H1 (cell line): ENCODE measurements at regions not wholly inside any gene's neighbourhood (a gene's known extent, or its start where the extent isn't known, plus 50 kb on each side); places are given as distances from the start of the nearest gene placed in this dataset.

Source experiments
- CTCF ChIA-PET: fragments of 300-600 bp; sonication (Branson Sonifier 250); formaldehyde crosslinking; loops from one replicate; lab custom pipeline; 2021; ENCODE audit not compliant: partially characterized antibody; lab: Charles Lee
- POLR2A ChIA-PET: fragments of 300-600 bp; sonication (Branson Sonifier 250); formaldehyde crosslinking; loops from one replicate; lab custom pipeline; 2021; ENCODE audit warnings: inconsistent platforms; ENCODE audit not compliant: partially characterized antibody; lab: Charles Lee
- DNase-seq, 2 experiments: peaks; one replicate each; pipeline versions ENCODE4 v3.0.0 to v3.0.0-alpha.2; 2010 to 2022; ENCODE audit warnings: low spot score in 2 of 2, low read depth in 1 of 2, mixed read lengths in 1 of 2
- FAIRE-seq: peaks from 2 replicates; lab custom pipeline; 2011; peaks lifted over from hg19 to GRCh38; lab: Jason Lieb, UNC
- H2AFZ ChIP-seq: 2 replicates; pipeline ENCODE4 v1.8.1; 2012; ENCODE audit warnings: low read length, inconsistent platforms
- H2AK5ac ChIP-seq: 2 replicates; pipeline ENCODE4 v1.6.1; 2013; ENCODE audit warnings: low read depth, low read length
- H2BK120ac ChIP-seq: replicated peaks from 2 replicates; pipeline ENCODE3; 2013; ENCODE audit warnings: low read depth, low read length, inconsistent platforms
- H2BK12ac ChIP-seq: 2 replicates; pipeline ENCODE4 v1.6.1; 2013; ENCODE audit warnings: low read depth, low read length
- H2BK15ac ChIP-seq: 2 replicates; pipeline ENCODE4 v1.6.1; 2013; ENCODE audit warnings: low read length
- H2BK20ac ChIP-seq: 2 replicates; pipeline ENCODE4 v1.6.1; 2013; ENCODE audit warnings: low read length
- H2BK5ac ChIP-seq: 2 replicates; pipeline ENCODE4 v1.6.1; 2013; ENCODE audit warnings: low read depth, low read length
- H3K14ac ChIP-seq: 2 replicates; pipeline ENCODE4 v1.6.1; 2013; ENCODE audit warnings: inconsistent platforms; ENCODE audit not compliant: insufficient read length
- H3K18ac ChIP-seq: 2 replicates; pipeline ENCODE4 v1.6.1; 2013; ENCODE audit warnings: low read length; ENCODE audit errors: extremely low read depth
- H3K23ac ChIP-seq: 2 replicates; pipeline ENCODE4 v1.6.1; 2013; ENCODE audit warnings: inconsistent platforms; ENCODE audit not compliant: insufficient read length
- H3K23me2 ChIP-seq: 2 replicates; pipeline ENCODE4 v1.6.1; 2013; ENCODE audit warnings: low read depth, low read length
- H3K27ac ChIP-seq: 2 replicates; pipeline ENCODE4 v1.6.1; 2011; ENCODE audit warnings: low read depth, low read length, inconsistent platforms
- H3K27me3 ChIP-seq, 4 experiments: replicated peaks in 1 of 4; 1 replicate in 1 of 4; 2 replicates in 3 of 4; pipeline versions ENCODE4 v1.6.1 to v1.8.1; 2011 to 2013; ENCODE audit warnings: low read length in 3 of 4, mild to moderate bottlenecking in 3 of 4, inconsistent platforms in 2 of 4, mixed read lengths in 2 of 4, moderate library complexity in 1 of 4; ENCODE audit not compliant: control insufficient read depth in 3 of 4, insufficient read depth in 3 of 4; ENCODE audit errors: extremely low read depth in 1 of 4
- H3K36me3 ChIP-seq, 4 experiments: 2 replicates each; pipeline versions ENCODE4 v1.6.1 to v1.8.1; 2011 to 2013; ENCODE audit warnings: mild to moderate bottlenecking in 4 of 4, low read length in 3 of 4, moderate library complexity in 2 of 4, control low read depth in 1 of 4, inconsistent platforms in 1 of 4; ENCODE audit not compliant: insufficient read depth in 4 of 4, control insufficient read depth in 2 of 4
- H3K4ac ChIP-seq: replicated peaks from 2 replicates; pipeline ENCODE3; 2013; ENCODE audit warnings: low read length, low read depth, mixed read lengths, inconsistent platforms; ENCODE audit not compliant: insufficient read length
- H3K4me1 ChIP-seq, 4 experiments: replicated peaks in 1 of 4; 1 replicate in 1 of 4; 2 replicates in 3 of 4; pipeline versions ENCODE4 v1.6.1 to v1.8.1; 2011 to 2013; ENCODE audit warnings: low read length in 3 of 4, inconsistent platforms in 2 of 4, mixed read lengths in 1 of 4; ENCODE audit not compliant: insufficient read depth in 4 of 4, control insufficient read depth in 3 of 4
- H3K4me2 ChIP-seq, 2 experiments: 2 replicates each; pipeline versions ENCODE4 v1.6.1 to v1.8.1; 2011 to 2013; ENCODE audit warnings: low read depth in 2 of 2, low read length in 2 of 2, control low read depth in 1 of 2, inconsistent platforms in 1 of 2, mild to moderate bottlenecking in 1 of 2; ENCODE audit not compliant: insufficient read depth in 1 of 2
- H3K4me3 ChIP-seq, 4 experiments: fragments of 200-600, 300-600 bp in 1 of 4; sonication (generic), shearing (Covaris generic), sonication (Bioruptor Twin) in 1 of 4; 2 replicates each; pipeline versions ENCODE4 v1.5.1 to v1.8.1; 2011 to 2016; ENCODE audit warnings: low read length in 4 of 4, low read depth in 3 of 4, control low read depth in 2 of 4, inconsistent platforms in 2 of 4, mild to moderate bottlenecking in 2 of 4, mixed read lengths in 1 of 4, moderate library complexity in 1 of 4; ENCODE audit not compliant: insufficient read depth in 2 of 4; ENCODE audit errors: extremely low read depth in 1 of 4
- H3K56ac ChIP-seq: replicated peaks from 2 replicates; pipeline ENCODE3; 2013; ENCODE audit warnings: low read depth, mild to moderate bottlenecking, mixed read lengths, low read length, inconsistent platforms; ENCODE audit not compliant: insufficient read length
- H3K79me1 ChIP-seq: 2 replicates; pipeline ENCODE4 v1.6.1; 2013; ENCODE audit warnings: low read depth, low read length, control low read depth
- H3K79me2 ChIP-seq, 2 experiments: 2 replicates each; pipeline versions ENCODE4 v1.6.1 to v1.8.1; 2012 to 2013; ENCODE audit warnings: low read length in 2 of 2, mild to moderate bottlenecking in 2 of 2, inconsistent platforms in 1 of 2; ENCODE audit not compliant: insufficient read depth in 2 of 2, control insufficient read depth in 1 of 2
- H3K9ac ChIP-seq, 4 experiments: replicated peaks in 1 of 4; 1 replicate in 1 of 4; 2 replicates in 3 of 4; pipeline versions ENCODE4 v1.6.1 to v1.8.1; 2011 to 2013; ENCODE audit warnings: low read depth in 3 of 4, low read length in 3 of 4, control low read depth in 2 of 4, mild to moderate bottlenecking in 2 of 4, moderate library complexity in 2 of 4, inconsistent platforms in 1 of 4; ENCODE audit errors: extremely low read depth in 1 of 4
- H3K9me3 ChIP-seq, 2 experiments: 2 replicates each; pipeline versions ENCODE4 v1.6.1 to v1.8.1; 2012 to 2013; ENCODE audit warnings: mild to moderate bottlenecking in 2 of 2, moderate library complexity in 2 of 2, control low read depth in 1 of 2, inconsistent platforms in 1 of 2, low read depth in 1 of 2, low read length in 1 of 2, mixed read lengths in 1 of 2; ENCODE audit not compliant: insufficient read depth in 2 of 2
- H4K20me1 ChIP-seq, 2 experiments: replicated peaks in 1 of 2; 2 replicates each; pipeline versions ENCODE3 to v1.8.1; 2011 to 2013; ENCODE audit warnings: inconsistent platforms in 2 of 2, low read length in 2 of 2, mild to moderate bottlenecking in 1 of 2; ENCODE audit not compliant: insufficient read depth in 2 of 2, control insufficient read depth in 1 of 2
- H4K5ac ChIP-seq: 2 replicates; pipeline ENCODE4 v1.6.1; 2013; ENCODE audit warnings: low read length, low read depth, mixed read lengths, inconsistent platforms; ENCODE audit not compliant: insufficient read length
- H4K8ac ChIP-seq: 2 replicates; pipeline ENCODE4 v1.8.0; 2013; ENCODE audit warnings: mild to moderate bottlenecking, moderate library complexity, low read length, inconsistent platforms; ENCODE audit not compliant: insufficient read depth; ENCODE audit errors: extremely low read depth
- H4K91ac ChIP-seq: replicated peaks from 2 replicates; pipeline ENCODE3; 2013; ENCODE audit warnings: low read length, mixed read lengths, inconsistent platforms; ENCODE audit not compliant: insufficient read length
- ASH2L ChIP-seq: fragments of 200-600, 300-600 bp; sonication (generic); IDR thresholded peaks from one replicate; pipeline ENCODE4 v1.7.1; 2017; ENCODE audit warnings: low read length
- CBX8 ChIP-seq: fragments of 300-800, 300-1000 bp; sonication (generic); IDR thresholded peaks from 2 replicates; pipeline ENCODE4 v1.7.1; 2016; ENCODE audit warnings: low read depth, low read length, borderline replicate concordance
- CHD2 ChIP-seq: IDR thresholded peaks from 2 replicates; pipeline ENCODE4 v1.6.1; 2012; ENCODE audit warnings: low read length, improper control_type of control experiment
- EP300 ChIP-seq, 2 experiments: IDR thresholded peaks; 1 replicate in 1 of 2; 2 replicates in 1 of 2; pipeline ENCODE4 v1.6.1; 2011 to 2012; ENCODE audit warnings: low read depth in 2 of 2, low read length in 2 of 2, mild to moderate bottlenecking in 2 of 2, borderline replicate concordance in 1 of 2, inconsistent platforms in 1 of 2, moderate library complexity in 1 of 2
- GABPA ChIP-seq: IDR thresholded peaks from 2 replicates; pipeline ENCODE4 v1.6.1; 2011; ENCODE audit warnings: mild to moderate bottlenecking, low read length, moderate library complexity, borderline replicate concordance; ENCODE audit not compliant: insufficient read depth
- HDAC6 ChIP-seq: IDR thresholded peaks from one replicate; pipeline ENCODE4 v1.7.1; 2012; ENCODE audit warnings: low read depth, mild to moderate bottlenecking, inconsistent platforms, low read length, moderate library complexity
- JUN ChIP-seq: IDR thresholded peaks from 2 replicates; pipeline ENCODE4 v1.6.1; 2011; ENCODE audit warnings: low read depth, mild to moderate bottlenecking, improper control_type of control experiment, low read length
- JUND ChIP-seq: IDR thresholded peaks from 2 replicates; pipeline ENCODE4 v1.6.1; 2011; ENCODE audit warnings: mild to moderate bottlenecking, improper control_type of control experiment, low read length
- KDM1A ChIP-seq: fragments of 200-600, 300-600 bp; sonication (generic); IDR thresholded peaks from 2 replicates; pipeline ENCODE4 v1.7.1; 2016; ENCODE audit warnings: mild to moderate bottlenecking, low read length, borderline replicate concordance
- RFX5 ChIP-seq: IDR thresholded peaks from 2 replicates; pipeline ENCODE4 v1.6.1; 2011; ENCODE audit warnings: low read depth, low read length, improper control_type of control experiment, borderline replicate concordance
- RNF2 ChIP-seq: fragments of 200-900, 300-1000 bp; sonication (generic); IDR thresholded peaks from 2 replicates; pipeline ENCODE4 v1.7.1; 2016; ENCODE audit warnings: borderline replicate concordance, low read depth, mild to moderate bottlenecking, antibody characterized with exemption, low read length; ENCODE audit not compliant: poor library complexity, severe bottlenecking; ENCODE audit errors: missing control alignments
- SIRT6 ChIP-seq: IDR thresholded peaks from one replicate; pipeline ENCODE4 v1.7.1; 2012; ENCODE audit warnings: low read length, inconsistent platforms
- SIX5 ChIP-seq: IDR thresholded peaks from 2 replicates; pipeline ENCODE4 v1.6.1; 2011; ENCODE audit warnings: mild to moderate bottlenecking, low read depth, low read length
- SUZ12 ChIP-seq: fragments of 200-600 bp; sonication (generic); IDR thresholded peaks from 2 replicates; pipeline ENCODE4 v1.6.1; 2012; ENCODE audit warnings: mild to moderate bottlenecking, inconsistent platforms, low read length, moderate library complexity, mixed read lengths
- TAF7 ChIP-seq: optimal IDR thresholded peaks from 2 replicates; pipeline ENCODE3; 2011; ENCODE audit warnings: low read depth, mild to moderate bottlenecking, inconsistent platforms, low read length, moderate library complexity, borderline replicate concordance
- whole genome bisulfite sequencing, 2 experiments: shearing (Covaris generic) in 1 of 2; methylation state at CpG; one replicate each; pipeline versions ENCODE4 v1.1.6 to v1.1.7; 2013 to 2015; ENCODE audit warnings: low lambda C conversion rate in 2 of 2, mixed read lengths in 2 of 2, inconsistent platforms in 1 of 2, low coverage in 1 of 2, missing lambda C conversion rate in 1 of 2; ENCODE audit not compliant: insufficient replicate concordance in 2 of 2, insufficient coverage in 1 of 2, insufficient read length in 1 of 2; ENCODE audit errors: extremely low coverage in 1 of 2, missing lambda C conversion rate in 1 of 2; 5-methylcytosine and 5-hydroxymethylcytosine counted together

GRCh38 chr9:115888131-115888530 is 265.5 kb upstream of the PAPPA start:
- DNase-seq (no peak), FAIRE-seq (no peak)
- H3K56ac ChIP-seq = no peak overlapping the region
- H4K8ac ChIP-seq = no peak overlapping the region
- no peak overlapping the region for H2BK120ac ChIP-seq
- no peak overlapping the region for H3K14ac ChIP-seq
- H2BK12ac ChIP-seq = no peak overlapping the region
- no peak overlapping the region for H3K23ac ChIP-seq
- no peak overlapping the region for H3K4me2 ChIP-seq
- peak overlapping the region; percentile 8; the same call in 1 of the 2 replicates for H2AFZ ChIP-seq
- H2BK20ac ChIP-seq = no peak overlapping the region
- no peak overlapping the region for H3K18ac ChIP-seq
- H3K27me3 ChIP-seq = no peaks in the 10 kb centered on the region
- H3K9ac ChIP-seq = no peak overlapping the region
- H2BK15ac ChIP-seq = no peak overlapping the region
- ChIA-PET POLR2A (no interaction called here), CTCF (interaction anchor here (0.6 to 3.1 kb wide), 3 partner anchors 110 to 260 kb away, joined by 3 to 11 read pairs (median 4); no protein-coding TSS in a partner anchor)
- H4K20me1 ChIP-seq = no peaks in the 10 kb centered on the region
- H3K9me3 ChIP-seq = no peaks in the 10 kb centered on the region
- H3K79me2 ChIP-seq = no peaks in the 10 kb centered on the region
- no peaks in the 10 kb centered on the region for H3K4me1 ChIP-seq
- H3K4me3 ChIP-seq = no peak overlapping the region
- no peak overlapping the region for H4K91ac ChIP-seq
- no peak overlapping the region for H2AK5ac ChIP-seq
- H2BK5ac ChIP-seq = no peak overlapping the region
- H3K79me1 ChIP-seq = no peaks in the 10 kb centered on the region
- H3K23me2 ChIP-seq = no peaks in the 10 kb centered on the region
- no peak overlapping the region for H3K4ac ChIP-seq
- H3K27ac ChIP-seq = no peak overlapping the region
- no peak overlapping the region for H4K5ac ChIP-seq
- WGBS, 2 experiments = 79% methylated on average over 5 of the region's 5 CpGs; no CpG with 5 or more reads in 1 of the 2 experiments
- no peaks in the 10 kb centered on the region for H3K36me3 ChIP-seq
- TF ChIP-seq JUN = no peak
- TF ChIP-seq JUND = no peak
- TF ChIP-seq KDM1A = no peak
- no peak for TF ChIP-seq SIRT6
- no peak for TF ChIP-seq SUZ12
- no peak for TF ChIP-seq TAF7
- TF ChIP-seq CHD2 = no peak
- no peak for TF ChIP-seq GABPA
- no peak for TF ChIP-seq RNF2
- no peak for TF ChIP-seq RFX5
- TF ChIP-seq SIX5 = no peak
- no peak for TF ChIP-seq CBX8
- TF ChIP-seq ASH2L = no peak
- TF ChIP-seq EP300 (IDR thresholded peaks at IDR 0.05; ENCODE audit: borderline replicate concordance in 1 of 2, low read depth in 2 of 2, low read length in 2 of 2) = no peak
- TF ChIP-seq HDAC6 = no peak
